Activated CD8-positive, alpha-beta memory T cell treated with anti-CD3 and anti-CD28 coated beads, Interleukin-2, amount 50 U/mL, for 1 hour (primary cell): ENCODE measurements at regions not wholly inside any gene's neighbourhood (a gene's known extent, or its start where the extent isn't known, plus 50 kb on each side); places are given as distances from the start of the nearest gene placed in this dataset.
"Not testable (repeated sequence)": the region's sequence is repeated elsewhere in the genome, so short reads cannot be mapped to it uniquely, and the experiment has no call there.

Source experiments
- DNase-seq: peaks from one replicate; pipeline ENCODE4 v3.0.0-alpha.2; 2020; ENCODE audit errors: extremely low read depth

GRCh38 chr3:105260385-105260784 lies 106.3 kb upstream of the ALCAM start:
- no peak for DNase-seq

- no peak for DNase-seq
These were observed 92.2 kb upstream of the ALCAM start for GRCh38 chr3:105274536-105274935.

- DNase-seq, result no peak
These were observed 91.8 kb upstream of the ALCAM start for GRCh38 chr3:105274958-105275357.

GRCh38 chr3:105277656-105278055 lies 89.1 kb upstream of the ALCAM start:
- no peak for DNase-seq

GRCh38 chr3:105278688-105279087 lies 88.0 kb upstream of the ALCAM start:
- DNase-seq, result no peak

GRCh38 chr3:105281989-105282388 lies 84.7 kb upstream of the ALCAM start:
- no peak for DNase-seq

- no peak for DNase-seq
These were observed 81.8 kb upstream of the ALCAM start for GRCh38 chr3:105284876-105285275.

GRCh38 chr3:105285653-105286241 lies 81.0 kb upstream of the ALCAM start:
- no peak for DNase-seq

- DNase-seq, result no peak
These were observed 73.3 kb upstream of the ALCAM start for GRCh38 chr3:105293441-105293840.

- DNase-seq, result not testable (repeated sequence)
These were observed 70.4 kb upstream of the ALCAM start for GRCh38 chr3:105296182-105296822.

GRCh38 chr3:105304487-105304886 lies 62.2 kb upstream of the ALCAM start:
- no peak for DNase-seq

- no peak for DNase-seq
These were observed 51.6 kb upstream of the ALCAM start for GRCh38 chr3:105315144-105315543.

GRCh38 chr3:105315815-105316214 lies 50.9 kb upstream of the ALCAM start:
- no peak for DNase-seq

GRCh38 chr3:105316331-105316730 lies 50.4 kb upstream of the ALCAM start:
- DNase-seq, result no peak
